SK-N-SH treated with all-trans-retinoic acid at 6 μM for 48 hours (cell line): ENCODE measurements at regions not wholly inside any gene's neighbourhood (a gene's known extent, or its start where the extent isn't known, plus 50 kb on each side); places are given as distances from the start of the nearest gene placed in this dataset.

Source experiments
- CREB5 ChIP-seq: fragments of 250-450 bp; sonication (Bioruptor Pico); IDR thresholded peaks from 2 replicates; pipeline ENCODE4 v1.5.1; 2020; ENCODE audit warnings: low read depth, mild to moderate bottlenecking, moderate library complexity
- ESRRG ChIP-seq: fragments of 250-450 bp; sonication (Bioruptor Pico); IDR thresholded peaks from 2 replicates; pipeline ENCODE4 v1.6.1; 2021; ENCODE audit warnings: mild to moderate bottlenecking
- PATZ1 ChIP-seq: fragments of 250-450 bp; sonication (Bioruptor Pico); IDR thresholded peaks from 2 replicates; pipeline ENCODE4 v1.8.0; 2020; ENCODE audit warnings: mild to moderate bottlenecking, moderate library complexity, borderline replicate concordance
- RARB ChIP-seq: fragments of 250-450 bp; sonication (Bioruptor Pico); IDR thresholded peaks from 2 replicates; pipeline ENCODE4 v1.8.0; 2021; ENCODE audit warnings: mild to moderate bottlenecking, moderate library complexity
- TSHZ2 ChIP-seq: fragments of 250-450 bp; sonication (Bioruptor Pico); IDR thresholded peaks from 2 replicates; pipeline ENCODE4 v1.5.0; 2020; ENCODE audit warnings: mild to moderate bottlenecking, moderate library complexity
- ZC3H10 ChIP-seq: fragments of 250-450 bp; sonication (Bioruptor Pico); IDR thresholded peaks from 2 replicates; pipeline ENCODE4 v1.5.1; 2021; ENCODE audit warnings: mild to moderate bottlenecking, moderate library complexity

- no peak for TF ChIP-seq CREB5 (CRISPR knock-in tag)
- no peak for TF ChIP-seq ZC3H10 (CRISPR knock-in tag)
- TF ChIP-seq TSHZ2 = no peak
- no peak for TF ChIP-seq PATZ1 (CRISPR knock-in tag)
- no peak for TF ChIP-seq ESRRG (CRISPR knock-in tag)
- no peak for TF ChIP-seq RARB (CRISPR knock-in tag)
These were observed 60.7 kb upstream of the ITPKB start for GRCh38 chr1:226799634-226800281.
